NCI-H524 (cell line): ENCODE measurements at regions not wholly inside any gene's neighbourhood (a gene's known extent, or its start where the extent isn't known, plus 50 kb on each side); places are given as distances from the start of the nearest gene placed in this dataset.

Source experiments
- DNase-seq, 2 experiments: peaks; one replicate each; lab custom pipeline; 2025; lab: John Stamatoyannopoulos, UW

DNA sequence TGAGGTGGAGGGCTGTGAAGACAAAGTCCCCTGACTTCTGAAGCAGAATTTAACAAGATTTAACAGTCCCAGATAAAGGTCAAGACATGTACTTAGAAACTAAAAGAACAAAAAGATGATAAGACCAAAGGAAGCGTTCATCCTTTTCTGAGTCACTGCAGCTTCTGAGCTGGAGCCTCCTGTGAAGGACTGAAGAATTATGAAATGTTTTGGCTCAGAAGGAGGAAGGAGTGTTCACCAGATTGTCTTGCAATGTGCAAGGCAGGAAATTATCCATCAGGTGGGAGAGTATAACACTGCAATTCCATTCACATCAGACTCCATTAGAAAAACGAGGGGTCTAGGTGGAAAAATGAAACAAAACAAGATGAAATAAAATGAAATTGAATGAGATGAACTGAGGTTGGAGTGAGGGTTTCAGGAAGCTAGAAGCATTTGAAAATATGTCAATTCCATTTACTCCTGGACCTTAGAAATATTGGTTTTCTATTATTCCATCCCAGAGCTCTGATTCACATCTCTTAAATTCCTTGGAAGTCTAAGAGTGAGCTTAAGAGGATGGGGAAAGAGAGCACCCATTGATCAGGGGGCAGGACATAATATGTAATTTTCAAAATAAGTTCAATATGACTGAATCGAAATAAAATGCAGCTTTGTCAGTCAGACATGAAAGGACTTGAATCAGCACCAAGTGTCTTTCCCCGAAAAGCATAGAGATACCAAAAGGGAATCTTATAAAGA, 186.1 kb upstream of the LNX1 start:
- DNase-seq: no peak

DNA sequence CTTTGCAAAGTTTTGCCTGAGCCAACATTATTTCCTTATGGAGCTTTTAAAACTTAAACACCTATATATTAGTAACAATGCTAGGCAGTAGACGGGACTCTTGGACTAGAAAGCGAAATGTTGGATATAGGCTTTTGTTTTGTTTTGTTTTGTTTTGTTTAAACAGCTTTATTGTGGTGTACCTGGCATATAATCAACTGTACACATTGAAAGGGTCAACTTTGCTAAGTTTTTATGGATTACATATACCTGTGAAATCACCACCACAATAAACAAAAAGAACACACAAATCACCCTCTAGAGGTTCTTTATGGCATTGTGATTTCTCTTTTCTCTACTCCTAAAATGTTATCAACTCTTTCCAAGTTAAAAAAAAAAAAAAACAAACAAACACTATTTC, 184.9 kb upstream of the LNX1 start:
- no peak for DNase-seq

DNA sequence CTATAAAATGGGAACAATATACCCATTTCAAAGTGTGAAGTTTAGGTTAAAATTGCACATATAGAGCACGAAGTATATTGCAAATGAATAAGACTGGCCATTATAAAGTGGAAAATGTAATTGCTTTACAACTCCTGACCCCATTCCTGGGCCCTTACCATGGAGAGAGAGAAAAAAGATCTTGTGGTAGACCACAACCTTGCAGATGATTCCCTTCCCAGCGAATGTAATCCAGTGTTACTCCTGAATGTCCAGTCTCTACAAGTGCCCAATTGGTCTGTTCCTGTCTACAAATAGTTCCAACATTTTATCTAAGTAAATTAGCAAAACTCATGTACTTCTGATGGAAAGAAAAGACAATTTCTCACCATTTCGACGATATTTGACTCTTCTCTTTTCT, 184.1 kb upstream of the LNX1 start:
- no peak for DNase-seq

DNA sequence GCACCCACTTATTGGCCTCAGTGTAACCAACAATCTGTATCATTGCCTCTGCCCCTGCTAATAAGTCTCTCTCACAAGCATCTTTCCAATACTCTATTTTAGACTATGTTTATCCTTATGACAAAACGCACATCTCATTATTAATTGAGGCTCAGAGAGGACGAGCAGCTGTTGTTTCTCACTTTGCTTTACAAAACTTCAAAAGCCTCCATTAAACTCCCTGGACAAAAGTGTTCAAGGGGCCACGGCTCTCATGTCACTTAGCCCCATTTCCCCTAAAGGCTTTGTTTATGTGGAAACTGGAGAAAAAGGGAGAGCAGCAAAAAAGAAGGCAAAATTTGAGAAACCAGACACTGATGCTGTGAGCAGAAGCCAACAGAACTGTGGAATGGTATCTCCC, 180.0 kb upstream of the LNX1 start:
- no peak for DNase-seq

DNA sequence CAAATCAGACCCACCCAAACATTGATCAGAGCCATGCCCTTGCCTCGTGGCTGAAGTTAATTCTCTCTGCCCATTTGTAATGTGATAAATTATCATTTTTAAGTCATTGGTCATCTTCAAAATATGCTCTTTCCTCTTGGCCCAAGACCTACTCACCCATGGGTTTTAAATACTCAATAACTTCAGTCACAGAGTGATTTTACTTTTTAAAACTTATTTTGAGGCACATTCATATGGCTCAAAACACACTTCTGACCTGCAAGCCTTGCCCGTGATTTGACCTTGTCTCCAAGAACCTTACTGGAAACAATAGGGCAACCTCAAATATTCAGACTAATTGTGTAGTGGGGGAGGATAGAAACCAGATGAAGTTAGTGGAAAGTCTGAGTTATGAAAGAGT, 176.2 kb upstream of the LNX1 start:
- no peak for DNase-seq

DNA sequence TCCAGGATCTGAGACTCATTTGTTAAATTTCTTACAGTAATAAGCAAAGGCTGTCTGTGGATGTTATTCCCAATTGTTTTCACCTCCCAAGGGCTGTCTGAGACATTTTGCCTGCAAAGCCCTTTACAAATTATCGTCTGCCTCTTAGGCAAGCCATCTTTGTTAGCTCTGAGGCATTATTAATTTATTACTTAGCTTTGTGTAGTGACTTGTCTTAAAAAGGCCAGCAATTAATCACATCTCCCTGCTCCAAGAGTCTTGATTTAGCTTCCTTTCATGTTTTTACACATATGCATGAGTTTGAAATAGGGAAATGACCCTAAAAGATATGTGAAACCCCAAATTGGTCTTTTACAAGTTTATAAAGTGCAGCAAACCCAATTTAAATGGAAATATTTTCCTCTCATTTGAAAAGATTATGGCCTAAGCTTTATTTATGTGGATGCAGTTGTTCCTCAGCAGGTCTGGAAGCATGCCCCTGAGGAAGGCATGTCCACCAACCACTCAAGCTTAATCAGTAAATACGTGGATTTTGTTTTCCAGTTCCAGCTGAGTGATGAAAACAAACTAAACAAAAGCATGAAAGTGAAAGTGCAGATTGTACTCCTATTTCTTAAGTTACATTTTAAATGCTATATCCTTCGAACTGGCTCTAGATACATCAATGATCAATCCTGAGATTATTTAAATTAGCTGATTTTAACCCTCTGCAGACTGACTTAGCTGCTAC, 173.6 kb upstream of the LNX1 start:
- DNase-seq: no peak

DNA sequence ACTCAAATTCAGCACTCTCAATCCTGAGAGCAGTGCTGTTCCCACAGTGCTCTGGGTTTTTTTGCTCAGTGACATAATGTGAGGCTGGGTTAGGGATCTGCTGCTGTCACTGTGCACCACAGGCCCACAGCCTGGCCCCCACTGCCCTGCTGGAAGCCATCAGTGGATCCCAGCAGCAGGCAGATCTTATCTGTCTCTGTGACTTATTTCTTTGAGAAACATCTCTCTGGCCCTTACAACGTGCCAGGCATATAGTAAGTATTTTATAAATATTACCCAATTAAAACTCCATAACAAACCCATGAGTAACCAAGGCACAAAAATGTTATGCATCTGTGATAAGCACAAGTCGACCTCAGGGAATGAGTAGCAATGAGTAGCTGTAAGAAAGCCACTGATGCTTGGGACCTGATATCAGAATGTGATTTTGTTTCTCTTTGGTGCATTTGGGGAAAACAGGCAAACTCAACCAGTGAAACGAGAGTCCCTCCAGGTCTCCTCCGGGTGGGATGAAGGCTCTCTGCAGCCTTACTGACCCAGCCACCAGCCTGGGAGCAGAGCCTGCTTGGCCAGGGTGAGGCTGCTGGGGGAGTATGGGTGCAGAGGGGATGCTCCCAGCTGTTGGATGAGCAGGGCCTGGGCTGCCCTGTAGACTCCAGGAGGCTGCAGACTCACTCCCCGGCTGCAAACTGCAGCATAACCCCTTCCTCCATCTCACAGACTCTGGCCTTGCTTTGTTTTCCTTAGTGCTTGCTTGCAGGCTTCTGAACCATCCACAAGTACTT, 172.7 kb upstream of the LNX1 start:
- no peak for DNase-seq

DNA sequence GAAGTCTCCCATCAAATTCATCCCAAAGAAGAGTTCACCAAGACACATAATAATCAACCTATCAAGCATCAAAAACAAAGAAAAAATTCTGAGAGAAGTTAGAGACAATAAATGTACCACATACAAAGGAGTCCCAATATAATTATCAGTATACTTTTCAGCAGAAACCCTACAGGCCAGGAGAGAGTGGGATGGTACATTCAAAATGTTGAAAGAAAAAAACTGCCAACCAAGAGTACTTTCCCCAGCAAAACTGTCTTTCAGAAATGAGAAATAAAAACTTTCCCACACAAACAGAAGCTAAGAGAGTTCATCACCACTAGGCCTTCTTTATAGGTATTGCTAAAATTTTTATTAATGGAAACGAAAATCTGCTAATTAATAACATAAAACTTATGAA, 164.4 kb upstream of the LNX1 start:
- DNase-seq: no peak

DNA sequence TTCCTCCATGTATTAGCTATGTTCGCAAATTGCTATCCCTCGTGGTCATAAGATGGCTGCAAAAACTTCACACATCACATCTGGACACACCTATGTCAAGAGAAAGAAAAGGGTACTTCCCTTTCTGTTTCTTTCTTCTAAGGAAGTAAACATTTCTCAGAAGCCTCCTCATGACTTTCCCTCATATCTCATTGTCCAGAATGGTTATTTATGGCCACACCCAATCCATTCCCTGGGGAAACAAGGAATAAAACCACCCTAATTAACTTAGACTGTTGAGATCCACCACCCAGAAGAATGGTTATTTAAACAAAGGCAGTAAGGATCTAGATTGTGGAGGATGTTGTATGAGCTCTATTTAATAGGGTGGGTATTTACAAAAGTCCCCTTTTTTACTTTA, 160.8 kb upstream of the LNX1 start:
- DNase-seq: no peak

DNA sequence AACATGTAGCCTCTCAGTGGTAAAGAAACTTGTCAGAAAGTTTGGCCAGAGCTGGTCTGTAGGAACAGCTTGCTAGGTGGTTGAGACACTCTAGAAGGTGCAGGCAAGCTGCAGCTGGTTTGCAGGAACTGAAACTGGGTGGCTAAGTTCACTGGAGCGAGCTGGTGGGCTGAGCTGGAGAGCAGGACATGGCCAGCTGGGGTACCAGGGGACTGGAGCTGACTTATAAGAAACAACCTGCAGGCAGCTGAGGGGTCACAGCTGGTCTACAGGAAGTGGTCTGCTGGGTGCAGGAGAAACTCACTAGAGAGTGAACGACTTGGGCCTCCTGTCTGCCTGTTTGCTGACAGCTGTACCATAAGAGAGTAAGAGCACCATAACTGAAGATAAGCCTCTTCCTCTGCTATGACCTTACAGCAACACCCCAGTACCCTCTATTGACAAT, 157.1 kb upstream of the LNX1 start:
- peak in 1 of 2 experiments; percentile 1 for DNase-seq

DNA sequence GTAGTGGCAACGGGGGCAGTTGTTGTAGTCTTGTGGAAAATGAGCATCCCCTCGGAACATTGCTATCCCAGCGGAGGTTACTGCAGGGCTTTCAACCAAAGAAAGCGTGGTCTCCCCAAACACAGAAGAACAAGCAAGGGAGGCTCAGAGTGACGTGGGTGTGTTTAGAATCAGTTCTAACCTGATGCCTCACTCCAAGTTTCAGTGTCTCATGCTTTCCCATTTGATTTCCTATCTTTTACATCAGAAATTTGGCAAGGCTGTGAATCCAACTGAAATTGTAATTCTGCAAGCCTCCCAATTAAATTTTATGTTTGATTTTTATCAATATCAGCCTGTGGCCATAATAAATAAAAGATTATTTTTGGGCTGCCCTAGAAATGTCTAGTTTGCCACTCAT, 156.1 kb upstream of the LNX1 start:
- no peak for DNase-seq

DNA sequence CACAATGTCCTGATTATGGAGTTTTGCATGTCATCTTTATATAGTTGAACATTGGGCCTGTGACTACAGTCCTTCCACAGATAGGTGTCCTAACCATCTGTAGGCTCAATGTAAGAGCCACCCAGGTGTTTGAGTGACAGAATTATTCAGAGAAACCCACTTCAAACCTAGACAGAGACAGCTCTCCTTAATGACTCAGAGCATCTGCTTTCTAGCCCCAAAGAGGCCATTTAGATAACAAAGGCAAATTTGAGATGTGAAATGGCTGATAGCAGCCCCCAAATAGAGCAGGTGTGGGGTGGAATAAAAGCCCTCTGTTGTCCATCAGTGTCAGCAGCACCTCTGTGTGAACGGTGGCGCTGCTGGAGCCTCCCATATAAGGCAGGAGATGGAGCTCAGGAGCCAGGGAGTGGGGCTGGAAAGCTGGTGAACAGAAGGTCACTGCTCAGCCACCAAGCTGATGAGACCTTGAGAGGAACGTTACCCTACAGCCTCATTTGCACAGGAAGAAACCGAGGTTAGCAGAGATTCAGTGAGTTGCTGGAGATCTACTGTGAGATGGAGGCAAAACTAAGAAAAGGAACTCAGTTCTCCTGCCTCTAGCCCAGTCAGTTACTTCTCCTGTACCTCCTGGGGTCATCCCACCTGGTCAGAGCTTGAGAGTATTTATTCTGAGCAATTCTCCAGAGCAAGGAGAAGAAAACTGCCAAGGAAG, 153.3 kb upstream of the LNX1 start:
- peak; percentile 38 to 70 for DNase-seq

DNA sequence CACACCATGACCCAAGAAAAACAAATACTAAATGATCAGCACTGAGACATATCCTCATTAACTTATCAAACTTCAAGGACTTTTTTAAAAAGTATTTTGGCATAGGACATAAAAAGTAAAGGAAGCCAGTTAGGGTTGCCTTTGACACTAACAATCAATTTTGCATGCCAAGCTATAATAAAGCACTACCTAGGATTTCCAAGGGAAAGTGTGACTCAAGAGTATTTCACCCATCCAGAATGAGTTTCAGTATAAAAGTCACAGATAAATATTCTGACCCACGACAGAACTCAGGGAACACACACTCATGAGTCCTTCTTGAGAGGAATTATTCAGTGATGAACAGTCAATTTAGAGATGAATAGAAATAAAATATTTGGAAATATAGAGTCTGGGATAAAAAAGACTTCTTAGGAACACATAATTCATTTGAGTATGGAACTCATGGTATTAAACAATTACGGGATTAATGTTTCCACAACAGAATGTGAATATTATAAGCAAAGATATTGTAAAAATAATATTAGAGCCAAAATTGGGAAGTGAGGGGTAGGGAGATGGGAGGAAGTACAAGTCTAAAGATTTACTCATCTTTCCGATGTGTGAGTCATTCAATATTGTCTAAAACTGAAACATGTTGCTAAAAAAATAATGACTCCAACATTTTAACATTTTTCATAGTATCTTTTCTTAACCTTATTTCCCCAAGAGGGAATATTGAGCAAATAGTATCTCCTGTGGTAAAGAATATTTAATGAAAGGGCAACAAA, 143.5 kb upstream of the LNX1 start:
- no peak for DNase-seq

DNA sequence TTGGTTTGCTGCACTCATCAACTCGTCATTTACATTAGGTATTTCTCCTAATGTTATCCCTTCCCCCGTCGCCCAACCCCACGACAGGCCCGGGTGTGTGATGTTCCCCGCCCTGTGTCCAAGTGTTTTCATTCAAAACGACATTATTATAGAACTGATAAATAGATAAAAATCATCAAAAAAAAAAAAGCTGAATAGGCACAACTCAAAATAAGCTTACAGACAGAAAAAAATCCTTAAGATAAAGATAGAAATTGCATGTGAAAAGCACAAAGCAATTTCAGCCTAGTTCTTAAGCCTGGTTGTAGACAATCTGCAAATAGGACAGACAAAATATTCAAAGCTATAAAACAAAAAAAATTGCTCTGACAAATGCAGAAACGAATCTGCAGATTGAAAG, 142.9 kb upstream of the LNX1 start:
- DNase-seq: no peak

DNA sequence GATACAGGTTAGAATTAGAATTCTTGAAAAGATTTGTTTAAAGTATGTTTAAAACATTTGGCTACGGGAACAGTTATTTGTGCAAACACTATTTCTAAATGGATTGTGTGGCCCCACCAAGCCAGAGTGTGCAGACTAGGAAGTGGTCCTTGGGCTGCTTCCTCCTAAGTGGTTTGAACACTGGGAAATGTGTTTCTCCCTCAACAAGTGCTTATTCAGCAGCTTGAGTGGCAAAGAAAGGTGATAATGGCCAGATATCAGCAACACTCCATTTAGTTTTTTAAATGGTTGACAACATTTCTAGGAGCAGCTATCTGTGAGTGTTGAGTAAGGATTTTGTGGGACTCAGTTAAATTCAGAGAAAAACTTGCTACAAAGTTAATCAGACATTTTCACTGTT, 141.4 kb upstream of the LNX1 start:
- DNase-seq: no peak

DNA sequence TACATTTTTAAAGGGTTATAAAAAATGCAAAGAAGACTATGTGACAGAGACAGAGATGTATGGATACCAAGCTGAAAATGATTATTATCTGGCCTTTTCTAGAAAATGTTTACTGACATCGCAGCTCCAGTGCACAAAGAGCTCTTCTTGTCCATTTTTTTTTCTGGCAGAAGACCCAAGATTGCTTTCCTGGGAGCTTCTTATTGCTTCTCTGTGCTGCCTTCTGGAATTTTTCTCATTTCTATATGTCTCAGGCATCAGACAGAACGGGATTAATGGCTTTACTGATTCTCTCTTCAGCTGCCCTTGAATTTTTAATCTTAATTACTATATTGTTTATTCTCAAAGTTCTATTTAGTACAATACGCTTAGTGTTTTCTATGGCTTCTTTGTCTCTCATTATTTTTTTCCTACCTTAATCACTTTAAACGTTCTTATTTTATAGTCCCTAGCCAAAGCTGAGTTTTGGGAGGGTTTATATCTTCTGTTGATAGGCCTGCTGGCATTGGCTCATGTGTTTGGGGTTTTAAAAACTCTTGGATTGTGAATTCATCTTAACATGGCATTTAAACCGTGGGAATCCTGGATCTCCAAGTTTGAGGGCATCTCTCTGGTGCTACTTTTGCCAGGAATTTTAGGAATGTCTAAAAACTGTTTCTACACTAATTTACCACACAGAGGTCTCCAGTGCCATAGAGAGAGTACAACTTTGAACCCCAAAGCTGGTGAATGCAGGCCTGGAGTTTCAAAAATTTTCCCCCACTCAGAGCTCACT, 138.9 kb upstream of the LNX1 start:
- DNase-seq: no peak

DNA sequence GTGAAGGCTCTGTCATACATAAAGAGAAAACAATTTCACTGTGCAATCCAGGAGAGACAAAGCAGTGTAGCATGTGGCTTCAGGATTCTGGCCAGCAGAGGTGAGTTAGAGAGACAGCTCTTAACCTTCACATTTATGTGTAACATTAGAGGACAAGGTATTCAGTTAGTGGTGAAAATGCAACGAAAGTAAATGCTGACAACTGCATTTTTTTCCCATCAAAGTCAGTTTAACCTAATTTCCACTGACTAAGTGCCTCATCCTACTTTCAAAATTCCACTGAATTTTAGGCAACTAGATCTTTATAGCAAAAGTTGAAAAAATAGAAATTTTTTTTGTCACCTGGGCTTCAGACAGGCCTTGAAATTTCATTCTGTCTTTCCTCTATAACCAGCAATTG, 130.8 kb upstream of the LNX1 start:
- no peak for DNase-seq

DNA sequence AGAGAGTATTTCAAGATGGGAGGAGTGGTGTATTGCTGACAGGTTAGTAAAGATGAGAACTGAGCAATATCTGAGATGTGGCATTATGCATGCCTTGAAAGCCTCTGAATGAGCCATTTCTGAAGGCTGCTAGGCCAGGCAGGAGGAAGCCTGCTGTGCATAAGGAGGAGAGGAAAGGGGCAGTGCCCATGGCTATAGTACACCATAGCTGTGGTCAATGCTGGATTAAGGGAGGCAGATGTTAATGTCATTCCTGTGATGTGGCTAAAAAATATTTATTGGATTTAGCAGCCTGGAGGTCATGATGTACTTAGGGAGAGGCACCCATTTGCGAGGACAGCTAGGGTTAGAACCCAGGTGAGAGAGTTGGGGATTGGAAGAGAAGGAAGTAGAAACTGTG, 130.0 kb upstream of the LNX1 start:
- no peak for DNase-seq

DNA sequence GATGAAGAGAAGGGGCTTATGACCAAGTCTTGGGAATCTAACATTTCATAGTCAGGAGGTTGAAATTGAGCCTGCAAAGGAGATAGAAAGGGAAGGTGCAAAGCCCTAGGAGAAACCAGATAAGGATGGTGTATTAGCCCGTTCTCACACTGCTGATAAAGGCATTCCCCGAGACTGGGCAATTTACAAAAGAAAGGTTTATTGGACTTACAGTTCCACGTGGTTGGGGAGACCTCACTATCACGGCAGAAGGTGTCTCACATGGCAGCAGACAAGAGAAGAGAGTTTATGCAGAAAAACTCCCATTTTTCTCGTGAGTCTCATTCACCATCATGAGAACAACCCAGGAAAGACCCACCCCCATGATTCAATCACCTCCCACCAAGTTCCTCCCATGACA, 129.5 kb upstream of the LNX1 start:
- no peak for DNase-seq

DNA sequence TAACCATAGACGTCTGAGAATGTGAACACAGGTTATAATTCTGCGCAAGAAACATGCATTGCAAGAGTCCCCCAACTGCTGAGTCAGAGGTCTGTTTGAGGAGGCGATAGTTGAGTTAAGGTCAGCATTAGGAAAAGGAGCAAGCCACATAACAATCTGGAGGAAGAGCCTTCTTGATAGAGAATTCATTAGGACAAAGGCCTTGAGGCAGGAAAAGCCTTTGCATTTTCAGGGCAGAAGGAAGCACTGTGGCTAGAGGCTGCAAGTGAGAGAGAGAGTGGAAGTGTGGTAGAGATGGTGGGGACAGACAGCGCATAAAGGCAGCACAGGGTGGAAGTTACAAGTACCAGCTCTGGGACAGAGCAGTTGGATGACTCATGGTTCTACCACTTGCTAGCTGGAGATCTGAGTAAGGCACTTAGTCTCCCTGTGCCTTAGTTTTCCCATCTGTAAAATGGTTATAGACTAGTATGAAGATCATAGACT, 125.8 kb upstream of the LNX1 start:
- no peak for DNase-seq
